Embryonic facial prominence (tissue), 1 donor: ENCODE measurements at regions not wholly inside any gene's neighbourhood (a gene's known extent, or its start where the extent isn't known, plus 50 kb on each side); places are given as distances from the start of the nearest gene placed in this dataset.

Experiments used
- DNase-seq: peaks from one replicate; pipeline ENCODE4 v3.0.0-alpha.2; 2016; ENCODE audit errors: extremely low spot score

DNA sequence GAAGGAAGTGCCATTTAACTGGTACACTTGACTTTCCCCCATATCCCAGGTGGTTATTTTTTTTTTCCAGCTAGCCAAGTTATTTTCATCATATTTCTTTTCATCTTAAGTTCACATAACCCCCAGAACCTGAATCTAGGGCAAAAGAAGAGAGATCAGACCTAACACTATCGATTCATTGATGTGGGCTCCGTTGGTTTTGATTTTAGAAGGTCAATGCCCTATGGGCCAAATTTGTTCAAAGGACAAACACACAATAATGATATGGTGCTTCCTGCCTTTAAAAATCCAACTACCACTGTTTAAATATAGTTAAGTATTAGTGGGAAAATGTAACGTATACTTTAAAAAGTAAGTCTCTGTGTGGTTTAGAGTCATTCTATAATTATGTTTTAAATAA, 665.7 kb downstream of the ZNF674 start:
- no peak for DNase-seq

- no peak for DNase-seq
Observed at GRCh38 chrX:45876206-45876605, 669.0 kb downstream of the ZNF674 start.

DNA sequence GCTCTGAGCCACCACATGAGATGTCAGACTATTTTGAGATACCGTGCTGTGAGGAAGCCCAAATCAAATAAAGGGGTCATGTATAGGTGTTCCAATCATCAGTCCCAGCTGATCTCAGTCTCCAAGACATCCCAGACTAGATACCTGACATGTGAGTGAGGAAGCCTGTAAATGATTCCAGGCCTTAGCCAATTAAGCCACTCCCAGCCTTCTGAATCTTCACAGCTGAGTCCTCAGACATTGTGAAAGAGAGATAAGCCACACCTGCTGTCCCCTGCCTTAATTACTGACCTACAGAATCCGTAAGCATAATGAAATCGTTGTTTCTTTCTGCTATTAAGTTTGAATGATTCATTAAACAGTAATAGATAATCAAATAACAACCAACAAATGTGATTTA, 671.4 kb downstream of the ZNF674 start:
- no peak for DNase-seq

- DNase-seq, result no peak
Observed at GRCh38 chrX:45872480-45872879, 671.8 kb upstream of the DIPK2B start.

- no peak for DNase-seq
Observed at GRCh38 chrX:45868425-45868824, 667.7 kb upstream of the DIPK2B start.

DNA sequence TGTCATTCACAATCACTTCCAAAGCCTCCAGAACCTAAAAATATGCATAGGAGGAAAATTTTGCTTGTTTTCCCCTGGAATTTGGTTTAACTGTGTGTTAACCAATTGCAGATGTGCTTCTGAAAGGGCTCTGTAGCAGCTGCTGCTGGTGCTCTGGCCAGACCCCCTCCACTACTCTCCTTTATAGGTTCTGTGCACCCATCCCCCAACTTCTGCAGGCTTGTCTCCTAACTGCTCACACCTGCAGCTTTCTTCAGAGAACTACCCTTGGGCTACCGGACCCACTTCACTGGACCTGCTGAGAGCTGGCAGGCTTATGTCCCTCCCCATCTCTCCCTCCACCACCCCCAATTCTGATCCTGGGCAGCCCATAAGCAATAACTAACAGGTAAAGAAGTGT, 662.1 kb upstream of the DIPK2B start:
- no peak for DNase-seq

DNA sequence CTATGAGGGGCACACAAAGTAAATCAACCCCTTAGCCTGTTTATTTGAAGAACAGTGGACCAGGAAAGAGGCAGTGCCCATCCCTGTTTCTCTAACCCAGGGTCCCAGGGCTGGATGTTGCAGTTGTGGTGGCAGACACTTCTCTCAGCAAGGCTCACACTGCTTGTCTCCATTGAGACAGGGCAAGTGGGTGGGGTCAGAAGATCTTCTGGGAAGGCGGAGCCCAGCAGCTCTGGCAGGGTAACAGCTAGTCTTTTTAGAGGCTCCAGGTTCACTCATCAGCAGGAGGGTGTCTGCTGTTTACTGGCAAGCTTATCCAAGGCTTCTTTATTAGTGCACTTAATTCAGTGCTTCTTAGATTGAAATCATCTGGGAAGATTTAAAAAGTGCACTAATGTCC, 659.8 kb upstream of the DIPK2B start:
- no peak for DNase-seq

DNA sequence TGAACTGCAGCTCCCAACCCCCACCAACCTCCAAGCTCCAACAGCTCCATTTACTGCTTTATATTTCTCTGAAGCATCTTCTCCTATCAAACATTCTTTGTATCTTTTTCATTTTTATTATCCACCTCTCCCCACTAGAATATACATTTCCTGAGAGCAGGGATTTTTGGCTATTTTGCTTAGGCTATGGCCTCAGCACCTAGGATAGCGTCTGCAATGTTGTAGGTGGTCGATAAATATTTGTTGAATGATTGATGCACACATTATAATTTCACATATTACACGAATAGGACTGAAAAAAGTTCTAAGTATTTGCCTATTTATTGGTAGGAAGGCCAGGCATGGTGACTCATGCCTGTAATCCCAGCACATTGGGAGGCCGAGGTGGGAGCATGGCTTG, 658.7 kb upstream of the DIPK2B start:
- DNase-seq, result no peak

DNA sequence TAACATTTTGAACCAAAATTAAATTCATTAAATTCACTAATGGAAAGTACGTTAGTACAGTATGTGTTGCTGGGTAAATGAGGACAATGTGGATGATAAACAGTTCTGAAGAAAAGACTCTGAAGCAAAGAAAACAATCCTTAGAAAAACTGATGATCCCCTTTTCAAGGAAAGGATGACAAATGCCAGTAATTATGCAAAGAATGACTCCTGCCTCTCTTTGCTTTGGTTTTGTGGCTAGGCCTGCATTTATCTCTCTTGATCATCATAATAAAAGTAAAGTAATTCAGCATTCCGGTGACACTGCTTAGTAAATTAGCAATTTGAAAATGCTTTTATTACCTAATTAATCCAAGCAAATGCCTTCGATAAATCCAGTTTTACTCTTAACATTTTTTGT, 652.2 kb upstream of the DIPK2B start:
- no peak for DNase-seq

DNA sequence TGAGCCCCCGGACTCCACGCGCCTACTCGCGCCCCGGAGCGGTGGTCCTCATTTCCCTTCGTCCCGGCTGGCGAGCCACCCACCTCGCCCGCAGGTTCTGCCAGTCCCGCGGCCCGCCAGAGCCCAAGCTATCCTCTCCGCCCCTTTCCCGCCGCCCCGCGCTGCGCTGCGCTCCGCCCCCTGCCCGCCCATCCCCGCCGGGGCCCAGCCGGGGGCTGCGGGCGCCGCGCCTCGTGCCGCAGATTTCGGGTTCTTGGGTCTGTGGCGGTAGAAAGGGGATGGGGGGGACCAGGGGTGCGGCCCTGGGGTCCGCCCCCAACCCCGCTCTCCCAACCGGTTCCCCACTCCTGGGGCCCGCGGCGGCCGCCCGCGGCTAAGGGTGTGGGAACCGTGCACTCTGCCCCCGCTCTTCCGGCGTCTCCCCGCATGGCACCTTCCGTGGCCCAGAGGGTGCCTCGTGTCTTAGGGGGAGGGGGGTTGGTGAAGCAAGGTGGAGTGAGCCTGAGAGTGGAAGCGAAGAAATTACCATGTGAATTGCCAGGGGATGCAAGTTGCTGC, 650.8 kb upstream of the DIPK2B start:
- no peak for DNase-seq

- DNase-seq, result no peak
Observed at GRCh38 chrX:45850775-45851433, 650.2 kb upstream of the DIPK2B start.

DNA sequence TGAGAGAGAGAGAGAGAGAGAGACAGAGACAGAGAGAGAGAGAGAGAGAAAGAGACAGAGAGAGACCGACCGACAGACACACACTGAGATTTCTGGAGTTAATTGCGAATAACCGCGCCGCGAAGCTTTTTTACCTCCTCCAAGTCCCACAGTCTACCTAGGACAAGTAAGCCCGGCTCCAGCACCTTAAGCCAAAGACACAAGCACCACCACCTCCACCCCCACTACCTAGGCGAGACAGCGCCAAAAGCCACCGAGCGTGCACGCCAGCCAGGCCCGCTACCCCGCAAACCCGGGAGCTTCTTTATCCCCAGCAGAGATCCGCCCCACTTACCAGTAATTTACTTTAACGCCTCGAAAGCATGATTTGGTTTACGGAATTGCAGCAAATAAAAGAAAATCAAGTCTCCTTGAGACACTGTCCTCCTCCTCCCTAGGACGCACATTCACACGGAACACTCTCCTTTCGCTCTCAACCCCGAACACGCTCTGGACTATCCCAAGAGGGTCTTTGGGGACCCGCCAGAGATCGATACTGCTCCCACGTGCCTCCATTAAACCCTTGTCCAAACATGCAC, 649.6 kb upstream of the DIPK2B start:
- no peak for DNase-seq

GRCh38 chrX:45849261-45849862, 648.7 kb upstream of the DIPK2B start:
- DNase-seq, result no peak

GRCh38 chrX:45847961-45848360, 647.3 kb upstream of the DIPK2B start:
- no peak for DNase-seq

- DNase-seq, result no peak
Observed at GRCh38 chrX:45846328-45846727, 645.7 kb upstream of the DIPK2B start.

DNA sequence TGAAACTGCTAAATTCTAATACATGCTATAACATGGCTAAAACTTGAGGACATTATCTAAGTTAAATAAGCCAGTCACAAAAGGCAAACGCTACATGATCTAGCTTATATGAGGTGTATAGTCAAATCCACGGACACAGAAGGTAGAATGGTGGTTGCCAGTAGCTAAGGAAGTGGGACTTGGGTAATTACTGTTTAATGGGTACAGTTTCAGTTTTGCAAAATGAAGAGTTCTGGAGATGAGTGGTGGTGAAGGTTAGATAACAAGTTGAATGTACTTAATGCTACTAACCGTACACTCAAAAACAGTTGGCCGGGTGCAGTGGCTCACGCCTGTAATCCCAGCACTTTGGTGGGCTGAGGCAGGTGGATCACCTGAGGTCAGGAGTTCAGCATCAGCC, 644.5 kb upstream of the DIPK2B start:
- no peak for DNase-seq

DNA sequence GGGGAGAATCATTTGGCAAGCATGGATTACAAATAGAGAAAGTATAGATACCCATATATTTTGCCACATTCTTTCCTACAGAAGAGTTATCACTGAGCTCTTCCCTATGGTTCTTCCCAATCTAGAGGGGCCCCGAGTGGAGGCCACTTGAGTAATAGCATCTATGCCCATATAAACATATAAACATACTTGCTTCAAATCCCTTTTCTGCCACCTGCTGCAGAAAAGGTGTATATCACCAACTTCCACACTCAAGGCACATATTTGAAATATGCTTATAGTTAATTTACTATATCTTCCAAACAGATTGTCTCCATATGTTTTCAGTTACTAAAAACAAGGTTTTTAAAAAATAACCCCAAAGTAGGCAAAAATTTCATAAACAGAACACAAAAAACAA, 642.8 kb upstream of the DIPK2B start:
- DNase-seq, result no peak

DNA sequence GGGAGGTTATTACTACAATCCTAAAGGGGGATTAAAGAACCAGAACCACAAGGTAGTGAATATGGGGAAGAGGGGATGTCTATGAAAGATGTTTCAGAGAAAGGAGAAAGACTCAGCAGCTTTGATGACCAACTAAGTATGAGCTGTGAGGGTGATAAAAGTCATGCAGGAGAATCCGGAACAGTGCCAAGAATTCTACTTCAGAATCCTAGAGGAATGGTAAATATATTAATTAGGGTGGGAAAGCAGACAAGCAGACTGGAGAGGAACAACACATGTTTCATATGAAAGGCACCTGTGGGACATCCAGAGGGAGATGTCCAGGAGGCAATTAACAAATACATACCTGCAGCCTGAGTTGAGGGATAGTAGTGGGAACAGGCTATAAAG, 642.2 kb upstream of the DIPK2B start:
- DNase-seq, result no peak

- no peak for DNase-seq
Observed at GRCh38 chrX:45842207-45842925, 641.7 kb upstream of the DIPK2B start.

GRCh38 chrX:45840411-45840950, 639.8 kb upstream of the DIPK2B start:
- DNase-seq, result no peak

DNA sequence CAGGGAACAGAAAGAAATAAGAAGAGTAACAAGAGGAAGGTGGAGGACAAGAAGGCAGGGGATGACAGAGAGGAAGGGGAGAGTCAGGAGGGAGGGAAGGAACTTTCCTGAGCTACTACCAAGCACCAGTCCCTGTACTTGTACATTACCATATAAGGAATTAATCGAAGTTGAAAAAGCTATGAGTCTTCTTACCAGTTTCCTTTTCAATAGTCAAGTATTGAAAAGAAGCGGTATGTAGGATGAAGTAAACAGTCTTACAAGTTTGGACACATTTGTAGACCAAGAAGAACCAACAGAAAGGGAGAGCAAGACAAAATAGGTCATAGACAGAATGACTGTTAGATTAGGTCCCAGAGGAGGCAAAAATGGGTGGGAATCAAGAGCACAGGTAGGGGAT, 629.7 kb upstream of the DIPK2B start:
- no peak for DNase-seq

- DNase-seq, result no peak
Observed at GRCh38 chrX:45824471-45824870, 623.8 kb upstream of the DIPK2B start.
